ENCODE measurements at regions not wholly inside any gene's neighbourhood (a gene's known extent, or its start where the extent isn't known, plus 50 kb on each side); places are given as distances from the start of the nearest gene placed in this dataset.

- DNase-seq (ENCODE audit: low read depth in 2 of 2) = no peak
These were observed 132.3 kb upstream of the EPHA4 start for GRCh38 chr2:221704442-221704841.

DNA sequence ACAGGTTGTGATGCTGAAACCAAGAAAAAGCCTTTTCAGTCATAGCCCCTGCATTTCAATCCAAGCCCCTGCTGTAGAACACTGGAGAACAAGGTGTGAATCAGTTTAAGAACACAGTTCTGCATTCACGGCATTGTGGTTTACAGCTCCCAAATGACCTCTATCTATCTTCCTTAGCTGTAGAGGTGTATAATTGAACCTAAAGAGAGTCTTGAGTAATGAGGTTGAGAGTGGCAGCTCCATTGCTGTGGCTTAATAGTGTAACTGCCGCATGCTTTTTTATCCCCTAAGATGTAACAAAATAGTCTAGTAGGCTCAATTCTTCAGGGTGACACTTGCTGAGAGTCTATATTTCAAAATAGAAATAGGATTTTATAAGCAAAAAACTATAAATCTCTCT, 121.3 kb upstream of the EPHA4 start:
- DNase-seq (ENCODE audit: low read depth in 2 of 2) = no peak

DNA sequence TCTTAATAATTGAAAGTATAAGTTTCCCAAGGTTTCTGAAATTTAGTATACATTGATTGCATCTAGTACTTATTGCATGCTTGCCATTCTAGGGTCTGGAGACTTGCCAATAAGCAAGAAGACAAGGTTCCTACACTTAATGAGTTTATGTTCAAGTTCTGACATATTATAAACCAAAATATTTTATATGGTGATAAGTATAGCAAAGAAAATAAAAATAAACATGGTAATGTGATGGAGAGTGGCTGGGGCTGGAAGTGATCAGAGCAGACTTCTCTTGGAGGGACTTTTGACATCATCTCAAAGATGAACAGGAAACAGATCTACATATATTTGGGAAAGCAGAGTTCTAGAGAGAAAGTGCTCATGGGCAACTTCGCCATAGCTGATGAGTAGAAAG, 119.5 kb upstream of the EPHA4 start:
- DNase-seq (ENCODE audit: low read depth in 2 of 2) = no peak

DNA sequence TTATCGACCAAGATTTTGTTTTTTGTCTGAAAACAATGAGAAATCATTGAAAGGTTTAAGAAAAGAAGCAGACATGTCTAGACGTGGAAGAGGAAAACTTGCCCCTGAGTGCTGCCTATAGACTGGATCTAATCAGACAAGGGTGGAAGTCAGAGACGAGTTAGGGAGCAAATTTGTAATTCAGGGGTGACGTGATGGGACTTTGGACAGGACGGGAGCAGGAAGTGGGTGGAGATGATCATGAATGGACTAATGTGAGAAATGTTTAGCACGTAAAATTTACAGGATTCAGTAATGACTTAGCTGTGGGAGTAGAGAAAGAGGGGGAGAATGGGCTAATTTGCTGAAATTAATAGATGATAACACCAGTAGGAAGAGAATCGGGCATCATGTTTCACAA, 117.0 kb upstream of the EPHA4 start:
- peak in 1 of 2 donors; percentile 3 for DNase-seq (ENCODE audit: low read depth in 2 of 2)

DNA sequence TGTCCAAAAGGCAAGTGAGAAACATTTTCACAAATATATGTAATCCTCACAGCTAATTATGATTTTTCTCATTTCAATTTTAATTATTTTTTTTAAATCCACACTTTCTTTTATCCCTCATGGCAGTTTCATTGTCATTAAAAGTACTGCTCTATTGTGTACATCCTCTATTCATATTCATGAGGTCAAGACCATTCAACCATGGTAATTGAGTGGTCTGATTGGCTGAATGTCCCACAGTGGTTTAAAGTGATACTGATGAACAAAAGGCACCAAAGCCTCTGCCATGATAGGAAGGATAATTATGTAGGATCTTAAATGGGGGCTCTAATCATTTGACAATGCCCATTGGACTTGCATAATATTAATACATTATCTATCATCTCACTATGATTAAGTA, 108.4 kb upstream of the EPHA4 start:
- DNase-seq (ENCODE audit: low read depth in 2 of 2) = no peak

DNA sequence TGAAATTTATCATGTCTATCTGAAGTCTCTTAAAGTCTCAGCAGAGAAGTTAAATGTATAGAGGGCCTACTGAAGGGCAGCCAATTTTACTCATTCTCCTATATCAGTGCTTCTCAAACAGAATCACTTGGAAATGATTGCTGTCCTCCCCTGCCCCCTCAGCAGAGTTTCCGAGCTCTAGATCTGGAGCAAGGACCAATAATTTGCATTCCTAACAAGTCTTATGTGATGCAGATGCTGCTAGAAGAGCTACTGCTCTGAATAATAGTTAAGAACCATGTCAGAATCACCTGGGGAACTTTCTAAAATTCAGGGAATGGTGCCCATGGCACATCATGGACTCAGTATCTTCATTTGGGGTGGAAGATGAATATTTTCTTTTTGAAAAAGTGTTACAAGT, 105.6 kb upstream of the EPHA4 start:
- DNase-seq (ENCODE audit: low read depth in 2 of 2) = no peak

DNA sequence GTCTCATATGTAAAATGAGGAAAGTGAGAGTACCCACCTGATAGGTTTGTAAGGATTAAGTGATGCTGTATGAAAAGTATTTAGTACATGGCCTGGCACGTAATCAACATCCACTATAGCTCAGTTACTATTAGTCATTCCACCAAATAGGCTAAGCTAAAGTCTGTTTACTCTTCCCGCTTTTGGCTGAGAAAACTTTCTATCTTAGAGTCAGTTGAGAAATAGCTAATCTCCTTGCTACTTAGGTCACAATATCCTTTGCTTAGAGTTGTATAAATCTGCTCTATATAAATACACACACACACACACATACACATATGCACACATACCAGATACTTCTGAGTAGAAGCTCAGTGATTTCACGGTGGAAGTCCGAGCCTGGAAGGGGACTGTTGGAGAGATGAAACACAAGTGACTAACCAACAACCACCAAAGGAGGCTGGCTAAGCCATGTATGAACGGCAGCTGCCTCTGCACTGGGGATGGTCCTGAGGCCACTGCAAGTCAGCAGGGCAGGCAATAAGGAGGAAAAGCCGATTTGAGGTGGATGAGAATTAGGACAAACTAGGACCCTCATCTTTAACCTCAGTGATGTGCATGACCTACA, 104.6 kb upstream of the EPHA4 start:
- no peak for DNase-seq (ENCODE audit: low read depth in 2 of 2)

DNA sequence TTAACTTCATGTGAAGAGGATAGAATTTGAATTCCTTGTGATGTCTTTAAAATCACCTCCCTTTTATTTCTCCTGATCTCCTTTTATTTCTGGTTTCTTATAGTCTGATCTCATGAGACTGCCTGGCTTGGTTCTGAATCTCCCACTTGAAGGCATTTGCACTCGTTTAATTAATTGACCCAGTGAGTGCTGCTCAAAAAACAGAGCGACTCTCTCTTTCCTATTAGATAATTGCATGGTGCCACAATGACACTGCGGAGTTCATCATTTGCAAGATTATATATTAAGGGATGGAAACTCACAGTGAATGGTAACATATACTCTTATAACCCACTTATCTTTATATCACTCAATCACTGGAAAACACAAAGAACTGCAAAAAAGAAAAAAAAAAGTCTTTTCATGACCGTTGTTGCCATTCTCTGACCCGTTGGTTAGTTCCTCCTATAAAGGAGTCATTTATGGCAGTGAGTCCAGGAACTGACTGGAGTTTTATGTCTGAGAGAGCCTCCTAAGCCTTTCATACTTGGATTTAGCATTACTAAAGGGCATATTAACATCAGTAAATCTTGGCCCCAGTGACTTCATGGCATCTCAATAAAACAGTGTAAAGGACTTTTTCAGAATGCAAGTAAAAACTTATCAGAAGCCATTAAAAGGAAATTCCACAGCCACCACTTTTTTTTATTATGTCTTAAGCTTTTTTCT, 103.3 kb upstream of the EPHA4 start:
- DNase-seq (ENCODE audit: low read depth in 2 of 2) = no peak

DNA sequence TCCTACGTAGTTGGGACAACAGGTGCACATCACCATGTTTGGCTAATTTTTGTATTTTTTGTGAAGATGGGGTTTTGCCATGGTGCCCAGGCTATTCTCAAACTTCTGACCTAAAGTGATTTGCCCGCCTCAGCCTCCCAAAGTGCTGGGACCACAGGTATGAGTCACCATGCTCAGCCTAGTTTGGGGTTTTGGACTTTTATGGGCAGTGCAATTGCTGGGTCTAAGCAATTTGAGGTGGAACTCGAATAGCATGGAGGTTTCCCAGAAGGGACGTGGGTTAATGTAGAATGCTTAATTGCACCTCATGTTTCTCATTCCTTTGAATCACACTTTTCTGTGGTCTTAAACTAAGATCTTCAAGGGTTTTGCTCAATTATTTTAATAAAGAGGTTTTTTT, 102.3 kb upstream of the EPHA4 start:
- DNase-seq (ENCODE audit: low read depth in 2 of 2) = no peak

DNA sequence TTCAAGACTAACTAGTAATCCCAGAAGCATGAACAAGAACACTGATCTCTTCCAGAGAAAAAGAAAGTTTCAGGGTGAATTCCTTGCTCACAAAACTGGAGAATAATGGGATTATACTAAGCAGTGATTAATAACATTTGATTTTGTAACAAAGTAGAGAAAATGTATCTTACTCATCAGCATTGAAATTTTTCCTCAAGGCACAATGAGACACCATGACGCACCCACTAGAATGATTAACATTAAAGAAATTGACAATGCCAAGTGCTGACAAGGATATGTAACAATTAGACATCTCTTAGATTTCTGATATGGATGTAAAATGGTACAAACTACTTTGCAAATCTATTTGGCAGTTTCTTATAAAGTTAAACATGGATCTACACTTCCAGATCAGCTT, 101.1 kb upstream of the EPHA4 start:
- no peak for DNase-seq (ENCODE audit: low read depth in 2 of 2)

- DNase-seq (ENCODE audit: low read depth in 2 of 2) = no peak
These were observed 99.4 kb upstream of the EPHA4 start for GRCh38 chr2:221671515-221671914.

DNA sequence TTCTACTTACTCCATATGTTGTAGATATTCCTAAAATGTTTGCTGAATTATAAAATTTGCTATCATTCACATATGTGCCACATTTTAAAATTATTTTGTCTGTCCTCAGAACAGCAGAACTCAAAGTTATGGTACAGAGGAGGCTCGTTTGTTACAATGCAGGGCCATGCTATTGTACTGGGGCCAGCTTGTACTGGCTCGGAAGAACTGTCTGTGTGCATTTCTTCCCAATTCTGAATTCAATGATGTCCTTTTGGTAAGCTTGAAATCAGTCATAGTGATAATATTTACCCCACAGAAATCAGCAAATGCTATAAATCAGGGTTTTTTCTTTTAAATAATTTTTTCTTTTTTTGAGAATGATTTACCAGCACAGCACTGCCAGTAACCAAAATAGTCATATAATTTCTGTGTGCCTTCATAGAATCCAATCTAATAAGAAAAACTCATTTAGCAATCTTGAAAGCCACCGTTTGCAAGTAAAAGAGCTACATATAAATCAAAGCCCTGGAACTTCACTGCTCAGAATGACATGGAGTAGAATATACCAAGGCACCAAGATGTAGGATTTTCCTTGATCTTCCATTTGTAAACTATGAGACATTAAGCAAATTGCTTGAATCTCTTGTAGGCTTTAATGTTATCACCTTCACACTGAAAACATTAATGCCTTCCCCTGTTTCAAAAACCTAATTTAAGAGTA, 90.7 kb upstream of the EPHA4 start:
- DNase-seq (ENCODE audit: low read depth in 2 of 2) = no peak

DNA sequence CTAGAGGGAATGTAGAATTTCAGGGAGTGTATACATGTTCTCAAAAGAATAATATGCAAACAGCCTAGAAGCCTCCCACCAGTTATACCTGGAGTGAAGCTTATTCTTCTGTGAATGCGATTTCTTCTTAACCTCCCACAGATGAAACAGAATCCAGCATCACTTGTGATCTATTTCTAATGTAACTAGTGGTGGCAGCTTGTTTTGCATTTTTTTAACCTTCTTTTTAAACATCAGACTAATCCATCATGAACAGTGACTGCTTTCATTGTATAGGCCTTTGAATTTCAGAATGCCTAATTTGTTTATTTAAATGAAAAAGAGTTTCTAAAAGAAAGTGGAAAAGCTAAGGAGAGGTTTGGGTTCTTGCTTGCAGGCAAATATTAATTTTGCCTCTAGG, 85.7 kb upstream of the EPHA4 start:
- DNase-seq (ENCODE audit: low read depth in 2 of 2) = no peak

GRCh38 chr2:221655300-221655699, 83.2 kb upstream of the EPHA4 start:
- no peak for DNase-seq (ENCODE audit: low read depth in 2 of 2)

DNA sequence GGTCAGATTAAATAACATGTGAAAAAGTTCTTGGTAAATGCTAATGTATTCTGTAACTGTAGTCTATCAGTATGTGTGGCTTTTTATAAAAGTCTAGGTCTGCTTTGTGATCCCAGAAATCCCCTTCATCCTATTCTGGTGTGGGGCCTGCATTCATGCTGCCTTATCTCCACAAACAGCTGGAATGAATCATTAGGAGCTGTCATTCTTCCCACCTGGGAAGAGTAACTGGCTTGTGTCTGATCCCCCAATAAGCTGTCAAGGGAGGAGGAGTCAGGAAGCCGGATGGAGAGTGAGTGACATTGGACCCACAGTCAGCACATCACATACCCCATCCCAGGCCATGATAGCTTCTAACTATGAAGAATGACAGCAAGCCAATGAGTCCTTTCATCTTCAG, 81.1 kb upstream of the EPHA4 start:
- DNase-seq (ENCODE audit: low read depth in 2 of 2) = no peak

DNA sequence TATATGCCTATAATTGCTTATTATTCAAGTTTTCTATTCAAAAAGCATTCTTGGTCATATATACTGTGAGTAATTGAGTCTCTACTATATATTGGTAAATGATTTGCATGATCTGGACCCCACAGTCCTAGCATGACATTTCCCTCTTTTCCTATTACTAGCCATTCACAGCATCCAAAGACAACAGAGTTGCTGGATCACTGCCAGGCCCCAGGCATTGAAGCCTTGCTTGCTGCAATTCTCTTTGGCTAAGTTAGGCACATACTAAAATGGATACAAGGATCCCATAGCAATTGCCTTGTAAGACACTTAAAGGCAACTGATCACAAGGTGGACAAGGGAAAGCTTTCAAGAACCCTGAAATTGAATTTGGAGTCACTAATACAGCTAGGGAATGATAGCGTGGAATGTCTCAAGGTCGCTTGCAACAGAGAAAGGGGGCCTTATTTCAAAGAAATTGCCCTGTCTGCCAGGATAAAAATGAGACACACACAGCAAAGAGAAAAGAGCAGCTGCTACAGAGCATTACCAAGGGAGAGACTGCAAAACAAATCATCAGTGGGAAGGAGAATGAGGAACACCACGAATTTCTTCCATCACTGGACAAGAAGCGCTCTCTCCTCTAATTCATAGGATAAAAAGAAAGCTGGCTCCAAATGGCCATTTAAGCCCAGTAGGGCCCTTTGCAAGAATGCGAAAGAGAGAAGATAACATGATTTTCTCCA, 77.1 kb upstream of the EPHA4 start:
- DNase-seq (ENCODE audit: low read depth in 2 of 2) = peak; percentile 3 to 41

DNA sequence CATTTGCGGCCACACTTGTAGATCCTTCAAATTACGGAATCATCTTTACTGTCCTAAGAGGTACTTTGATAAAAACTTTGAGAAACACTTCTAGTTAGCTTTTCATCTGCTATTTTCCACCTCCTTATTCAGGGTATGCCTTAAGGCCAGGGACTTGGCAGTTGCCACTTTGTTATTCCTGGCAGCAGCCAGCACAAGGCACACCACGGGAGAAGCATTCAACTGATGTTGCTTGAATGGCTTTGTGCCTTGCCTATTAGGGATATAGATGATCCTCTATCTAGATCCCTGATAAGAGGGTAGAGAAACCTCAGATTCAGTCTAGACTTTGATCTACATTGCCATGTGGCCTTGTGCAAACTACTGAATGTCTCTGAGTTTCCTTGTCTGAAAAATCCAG, 70.3 kb upstream of the EPHA4 start:
- DNase-seq (ENCODE audit: low read depth in 2 of 2) = no peak

- DNase-seq (ENCODE audit: low read depth in 2 of 2) = peak in 1 of 2 donors; percentile 87
These were observed 69.2 kb upstream of the EPHA4 start for GRCh38 chr2:221641181-221641871.

GRCh38 chr2:221640686-221641085, 68.6 kb upstream of the EPHA4 start:
- no peak for DNase-seq (ENCODE audit: low read depth in 2 of 2)

DNA sequence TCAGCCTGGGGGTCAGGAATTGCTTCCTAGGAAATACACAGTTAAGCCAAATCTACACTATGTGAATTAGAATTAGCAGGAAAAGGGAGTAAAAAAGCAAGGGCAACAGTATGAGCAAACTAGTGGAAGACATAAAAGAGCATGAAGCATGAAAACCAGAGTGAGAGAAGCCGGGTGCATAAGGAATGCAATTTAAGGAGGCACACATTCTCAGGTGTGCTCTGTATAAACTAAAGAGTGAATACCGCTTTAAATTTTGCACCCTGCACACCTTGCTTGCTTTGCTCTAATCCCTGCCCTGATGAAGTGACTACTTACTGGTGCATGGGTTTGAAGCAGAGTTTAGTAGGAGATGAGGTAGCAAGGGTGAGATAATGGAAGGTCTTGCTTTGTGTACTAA, 65.7 kb upstream of the EPHA4 start:
- no peak for DNase-seq (ENCODE audit: low read depth in 2 of 2)

- DNase-seq (ENCODE audit: low read depth in 2 of 2) = no peak
These were observed 63.8 kb upstream of the EPHA4 start for GRCh38 chr2:221635949-221636348.

DNA sequence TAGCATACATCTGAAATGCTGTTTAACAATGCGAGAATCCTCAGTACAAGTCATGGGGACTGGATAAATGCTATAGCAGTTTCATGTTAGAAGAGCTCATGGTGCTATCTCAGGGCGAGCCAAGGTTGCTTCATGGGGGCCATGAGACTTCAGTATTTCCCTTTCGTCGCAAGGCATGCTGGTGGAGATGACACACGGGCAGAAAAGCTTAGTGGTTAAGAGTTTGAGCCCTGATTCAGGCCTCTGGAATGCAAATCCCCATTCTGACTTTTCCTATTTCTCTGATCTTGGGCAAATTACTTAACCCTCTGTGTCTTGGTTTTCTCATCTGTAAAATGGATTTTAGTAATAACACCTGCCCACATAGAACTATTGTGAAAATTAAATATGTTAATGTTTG, 57.4 kb upstream of the EPHA4 start:
- DNase-seq (ENCODE audit: low read depth in 2 of 2) = peak in 1 of 2 donors; percentile 47
